Smooth muscle cell (in vitro differentiated cells): ENCODE measurements at regions not wholly inside any gene's neighbourhood (a gene's known extent, or its start where the extent isn't known, plus 50 kb on each side); places are given as distances from the start of the nearest gene placed in this dataset.

Source experiments
- DNase-seq: peaks from one replicate; lab custom pipeline; 2025; ENCODE audit not compliant: unreplicated experiment; lab: John Stamatoyannopoulos, UW
- H2AFZ ChIP-seq: fragments of 200-600 bp; sonication (generic); 2 replicates; pipeline ENCODE4 v1.6.0; 2016; ENCODE audit warnings: antibody characterized with exemption, low read depth, mild to moderate bottlenecking
- H3F3A ChIP-seq: fragments of 200-600 bp; sonication (generic); 2 replicates; pipeline ENCODE4 v1.6.0; 2017; ENCODE audit warnings: antibody characterized with exemption, low read depth
- H3K27ac ChIP-seq: fragments of 200-600 bp; sonication (generic); 2 replicates; pipeline ENCODE4 v1.5.1; 2016; ENCODE audit warnings: low read depth, mild to moderate bottlenecking
- H3K27me3 ChIP-seq: fragments of 200-600 bp; sonication (generic); 2 replicates; pipeline ENCODE4 v1.6.1; 2016; ENCODE audit warnings: low read depth, mild to moderate bottlenecking
- H3K36me3 ChIP-seq: fragments of 200-600 bp; sonication (generic); 2 replicates; pipeline ENCODE4 v1.5.1; 2016; ENCODE audit warnings: low read depth
- H3K4me1 ChIP-seq: fragments of 200-600 bp; sonication (generic); 2 replicates; pipeline ENCODE4 v1.5.1; 2016; ENCODE audit warnings: low read depth
- H3K4me2 ChIP-seq: fragments of 200-600 bp; sonication (generic); 2 replicates; pipeline ENCODE4 v1.6.0; 2016; ENCODE audit warnings: mild to moderate bottlenecking
- H3K4me3 ChIP-seq: fragments of 200-600 bp; sonication (generic); 2 replicates; pipeline ENCODE4 v1.5.1; 2016; ENCODE audit warnings: mild to moderate bottlenecking
- H3K79me2 ChIP-seq: fragments of 200-600 bp; sonication (generic); 2 replicates; pipeline ENCODE4 v1.6.0; 2016; ENCODE audit warnings: low read depth, mild to moderate bottlenecking
- H3K9ac ChIP-seq: fragments of 200-600 bp; sonication (generic); 2 replicates; pipeline ENCODE4 v1.6.0; 2016; ENCODE audit warnings: low read depth
- H3K9me3 ChIP-seq: fragments of 200-600 bp; sonication (generic); replicated peaks from 2 replicates; pipeline ENCODE4 v1.5.1; 2016; ENCODE audit warnings: low read depth
- H4K20me1 ChIP-seq: fragments of 200-600 bp; sonication (generic); 2 replicates; pipeline ENCODE4 v1.6.0; 2016; ENCODE audit warnings: low read depth
- WGBS: methylation state at CpG from one replicate; pipeline ENCODE4 v1.1.7; 2016; ENCODE audit warnings: low lambda C conversion rate; 5-methylcytosine and 5-hydroxymethylcytosine counted together
- TF ChIP-seq, protein P1 (sequence below): fragments of 200-600 bp; sonication (generic); IDR thresholded peaks from 2 replicates; pipeline ENCODE4 v1.5.1; 2017; ENCODE audit warnings: borderline replicate concordance, mild to moderate bottlenecking, antibody characterized with exemption; ENCODE audit not compliant: insufficient read depth, poor library complexity, severe bottlenecking

DNA sequence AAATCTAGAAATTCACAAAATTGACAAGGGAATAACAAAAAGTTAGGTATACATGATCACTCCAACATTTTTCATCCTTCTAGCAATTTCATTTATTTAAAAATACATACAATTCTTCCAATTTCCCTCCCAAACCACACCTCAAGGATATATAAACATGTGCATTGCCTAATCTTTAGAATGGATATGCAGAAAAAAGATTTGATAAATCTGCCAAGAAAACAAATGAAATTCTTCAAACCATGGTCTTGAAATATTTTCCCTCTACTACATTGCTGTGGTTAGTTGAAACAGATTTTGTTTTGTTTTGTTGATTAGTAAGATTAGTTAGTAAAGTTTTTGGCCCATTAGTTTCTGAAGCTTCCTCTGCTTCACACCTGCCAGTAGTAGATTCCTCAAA is 703.3 kb upstream of the CCDC179 start:
- Histone ChIP-seq H3F3A (no peaks in the 10 kb centered on the region), H3K36me3 (no peaks in the 10 kb centered on the region), H3K27me3 (no peaks in the 10 kb centered on the region), H2AFZ (no peak overlapping the region), H3K9ac (no peak overlapping the region), H3K4me2 (no peak overlapping the region), H4K20me1 (no peaks in the 10 kb centered on the region), H3K79me2 (no peaks in the 10 kb centered on the region), H3K27ac (no peak overlapping the region), H3K4me3 (no peak overlapping the region), H3K4me1 (no peaks in the 10 kb centered on the region), H3K9me3 (no peaks in the 10 kb centered on the region)
- no peak for DNase-seq
- TF ChIP-seq, protein P1, sequence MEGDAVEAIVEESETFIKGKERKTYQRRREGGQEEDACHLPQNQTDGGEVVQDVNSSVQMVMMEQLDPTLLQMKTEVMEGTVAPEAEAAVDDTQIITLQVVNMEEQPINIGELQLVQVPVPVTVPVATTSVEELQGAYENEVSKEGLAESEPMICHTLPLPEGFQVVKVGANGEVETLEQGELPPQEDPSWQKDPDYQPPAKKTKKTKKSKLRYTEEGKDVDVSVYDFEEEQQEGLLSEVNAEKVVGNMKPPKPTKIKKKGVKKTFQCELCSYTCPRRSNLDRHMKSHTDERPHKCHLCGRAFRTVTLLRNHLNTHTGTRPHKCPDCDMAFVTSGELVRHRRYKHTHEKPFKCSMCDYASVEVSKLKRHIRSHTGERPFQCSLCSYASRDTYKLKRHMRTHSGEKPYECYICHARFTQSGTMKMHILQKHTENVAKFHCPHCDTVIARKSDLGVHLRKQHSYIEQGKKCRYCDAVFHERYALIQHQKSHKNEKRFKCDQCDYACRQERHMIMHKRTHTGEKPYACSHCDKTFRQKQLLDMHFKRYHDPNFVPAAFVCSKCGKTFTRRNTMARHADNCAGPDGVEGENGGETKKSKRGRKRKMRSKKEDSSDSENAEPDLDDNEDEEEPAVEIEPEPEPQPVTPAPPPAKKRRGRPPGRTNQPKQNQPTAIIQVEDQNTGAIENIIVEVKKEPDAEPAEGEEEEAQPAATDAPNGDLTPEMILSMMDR: no peak

DNA sequence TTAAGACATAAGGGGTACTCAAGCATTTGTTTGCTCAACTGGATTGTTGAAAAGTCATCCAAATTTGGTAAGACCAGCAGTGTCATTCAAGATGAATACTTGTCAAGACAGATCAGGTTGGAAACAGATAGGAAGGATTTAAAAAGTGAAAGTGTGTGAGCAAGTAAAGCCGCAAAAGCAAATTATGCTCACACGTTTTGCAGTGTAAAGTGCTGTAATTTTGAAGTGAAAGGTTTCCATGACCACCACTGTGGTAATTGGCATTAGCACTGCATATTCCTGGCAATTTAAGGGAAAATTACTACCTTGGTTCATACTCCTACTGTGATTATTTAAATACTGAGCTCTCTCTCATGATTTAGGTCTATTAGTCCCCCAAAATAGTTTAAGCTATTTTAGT is 704.1 kb upstream of the CCDC179 start:
- Histone ChIP-seq H3K4me1 (no peaks in the 10 kb centered on the region), H3K27me3 (no peaks in the 10 kb centered on the region), H3K27ac (no peak overlapping the region), H4K20me1 (no peaks in the 10 kb centered on the region), H3F3A (no peaks in the 10 kb centered on the region), H3K9me3 (no peaks in the 10 kb centered on the region), H3K79me2 (no peaks in the 10 kb centered on the region), H3K9ac (no peak overlapping the region), H3K4me3 (no peak overlapping the region), H3K4me2 (no peak overlapping the region), H2AFZ (no peak overlapping the region), H3K36me3 (no peaks in the 10 kb centered on the region)
- 78% methylated on average over 2 of the region's 2 CpGs for WGBS
- TF ChIP-seq, protein P1: no peak
- DNase-seq: no peak

DNA sequence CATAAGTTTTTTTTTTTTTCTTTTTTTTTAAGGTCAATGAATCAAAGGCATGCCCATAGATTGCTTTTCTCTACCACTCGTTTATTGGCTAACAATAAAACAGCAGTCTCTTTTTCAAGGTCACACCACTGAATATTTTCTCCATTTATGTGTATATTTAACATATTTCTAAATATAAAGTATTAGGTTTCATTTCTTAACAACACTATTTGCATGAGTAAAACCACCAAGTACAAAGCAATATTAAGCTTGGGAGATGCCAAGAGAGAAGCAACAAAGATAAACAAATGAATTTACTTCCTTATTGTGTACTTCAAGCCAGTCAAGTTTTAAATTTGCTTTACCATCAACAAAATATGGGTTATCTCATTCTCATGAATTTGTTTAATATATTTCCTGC is 708.9 kb upstream of the CCDC179 start:
- no peaks in the 10 kb centered on the region for H4K20me1 ChIP-seq
- H3K4me3 ChIP-seq: no peak overlapping the region
- 78% methylated on average over 1 of the region's 1 CpG for WGBS
- no peaks in the 10 kb centered on the region for H3K36me3 ChIP-seq
- TF ChIP-seq, protein P1: no peak
- no peaks in the 10 kb centered on the region for H3K9me3 ChIP-seq
- no peaks in the 10 kb centered on the region for H3K4me1 ChIP-seq
- H3F3A ChIP-seq: no peaks in the 10 kb centered on the region
- no peak overlapping the region for H2AFZ ChIP-seq
- no peak overlapping the region for H3K9ac ChIP-seq
- H3K79me2 ChIP-seq: no peaks in the 10 kb centered on the region
- H3K27me3 ChIP-seq: no peaks in the 10 kb centered on the region
- DNase-seq: no peak
- H3K27ac ChIP-seq: no peak overlapping the region
- no peak overlapping the region for H3K4me2 ChIP-seq

DNA sequence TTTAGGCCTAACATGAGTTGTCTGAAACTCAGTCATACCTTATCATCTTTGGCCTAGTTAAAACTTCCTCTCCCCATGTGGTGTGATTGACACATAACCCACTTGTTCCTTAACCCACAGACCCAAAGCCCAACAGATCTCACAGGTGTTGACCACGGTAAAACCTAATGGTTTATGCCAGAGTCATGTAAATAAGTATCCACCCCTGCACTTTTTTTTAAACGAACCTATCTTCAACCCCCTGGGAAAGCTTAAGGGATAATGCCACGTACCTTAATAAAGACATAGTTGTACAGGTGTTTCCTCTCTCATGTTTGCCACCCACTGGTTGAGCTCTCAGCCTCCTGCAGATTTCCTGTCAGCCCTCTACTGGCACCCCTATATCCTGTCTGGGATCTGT is 709.3 kb upstream of the CCDC179 start:
- H3K36me3 ChIP-seq: no peaks in the 10 kb centered on the region
- no peak overlapping the region for H3K4me3 ChIP-seq
- no peak overlapping the region for H3K9ac ChIP-seq
- no peak overlapping the region for H3K27ac ChIP-seq
- no peaks in the 10 kb centered on the region for H3K9me3 ChIP-seq
- no peaks in the 10 kb centered on the region for H3K4me1 ChIP-seq
- no peaks in the 10 kb centered on the region for H3K79me2 ChIP-seq
- 89% methylated on average over 3 of the region's 3 CpGs for WGBS
- TF ChIP-seq, protein P1: no peak
- no peaks in the 10 kb centered on the region for H4K20me1 ChIP-seq
- no peak for DNase-seq
- no peaks in the 10 kb centered on the region for H3F3A ChIP-seq
- H3K4me2 ChIP-seq: no peak overlapping the region
- H2AFZ ChIP-seq: no peak overlapping the region
- H3K27me3 ChIP-seq: no peaks in the 10 kb centered on the region
